Loucy (cell line): ENCODE measurements at regions not wholly inside any gene's neighbourhood (a gene's known extent, or its start where the extent isn't known, plus 50 kb on each side); places are given as distances from the start of the nearest gene placed in this dataset.

Experiments
- H2AFZ ChIP-seq: fragments of 200-600 bp; sonication (generic); 2 replicates; pipeline ENCODE4 v1.6.0; 2016; ENCODE audit warnings: antibody characterized with exemption, mild to moderate bottlenecking, low read length, moderate library complexity
- H3F3A ChIP-seq: fragments of 200-600 bp; 2 replicates; pipeline ENCODE4 v1.6.0; 2016; ENCODE audit warnings: antibody characterized with exemption, low read depth, mild to moderate bottlenecking
- H3K27me3 ChIP-seq: fragments of 200-600 bp; sonication (generic); 2 replicates; pipeline ENCODE4 v1.6.1; 2014; ENCODE audit warnings: low read length, mild to moderate bottlenecking; ENCODE audit not compliant: insufficient read depth, poor library complexity, severe bottlenecking
- H3K36me3 ChIP-seq: fragments of 200-600 bp; sonication (generic); 2 replicates; pipeline ENCODE4 v1.6.1; 2016; ENCODE audit warnings: low read length; ENCODE audit not compliant: insufficient read depth
- H3K4me1 ChIP-seq: fragments of 200-600 bp; sonication (generic); 2 replicates; pipeline ENCODE4 v1.5.1; 2014; ENCODE audit warnings: low read length, mild to moderate bottlenecking; ENCODE audit not compliant: insufficient read depth, poor library complexity, severe bottlenecking
- H3K4me2 ChIP-seq: fragments of 200-600 bp; sonication (generic); 2 replicates; pipeline ENCODE4 v1.6.0; 2014; ENCODE audit warnings: antibody characterized with exemption, low read length, low read depth, mild to moderate bottlenecking; ENCODE audit not compliant: poor library complexity, severe bottlenecking
- H3K4me3 ChIP-seq: fragments of 200-600 bp; sonication (generic); 2 replicates; pipeline ENCODE4 v1.5.1; 2014; ENCODE audit warnings: low read length, mild to moderate bottlenecking, mixed read lengths; ENCODE audit not compliant: poor library complexity, severe bottlenecking
- H3K79me2 ChIP-seq: fragments of 200-600 bp; sonication (generic); 2 replicates; pipeline ENCODE4 v1.6.1; 2014; ENCODE audit warnings: low read length; ENCODE audit not compliant: insufficient read depth
- H3K9ac ChIP-seq: fragments of 200-600 bp; sonication (generic); 2 replicates; pipeline ENCODE4 v1.6.0; 2014; ENCODE audit warnings: mild to moderate bottlenecking, low read depth, low read length, moderate library complexity; ENCODE audit not compliant: poor library complexity, severe bottlenecking
- H3K9me2 ChIP-seq: fragments of 200-600 bp; sonication (generic); replicated peaks from 2 replicates; pipeline ENCODE4 v1.6.1; 2016; ENCODE audit warnings: low read depth, low read length, mixed read lengths
- H3K9me3 ChIP-seq: fragments of 200-600 bp; sonication (generic); 2 replicates; pipeline ENCODE4 v1.6.1; 2014; ENCODE audit warnings: mild to moderate bottlenecking, antibody characterized with exemption, low read length, low read depth; ENCODE audit not compliant: insufficient read depth
- H4K20me1 ChIP-seq: fragments of 200-600 bp; sonication (generic); 2 replicates; pipeline ENCODE4 v1.6.0; 2014; ENCODE audit warnings: antibody characterized with exemption, low read length, mild to moderate bottlenecking; ENCODE audit not compliant: insufficient read depth, poor library complexity, severe bottlenecking
- EZH2phosphoT487 ChIP-seq: fragments of 200-600 bp; IDR thresholded peaks from 2 replicates; pipeline ENCODE4 v1.6.1; 2018; ENCODE audit warnings: antibody characterized with exemption, mild to moderate bottlenecking, moderate library complexity, borderline replicate concordance
- TF ChIP-seq, protein P1 (sequence below): fragments of 200-600 bp; sonication (generic); conservative IDR thresholded peaks from 2 replicates; pipeline ENCODE4 v1.5.1; 2014; ENCODE audit warnings: mild to moderate bottlenecking, antibody characterized with exemption, low read length

DNA sequence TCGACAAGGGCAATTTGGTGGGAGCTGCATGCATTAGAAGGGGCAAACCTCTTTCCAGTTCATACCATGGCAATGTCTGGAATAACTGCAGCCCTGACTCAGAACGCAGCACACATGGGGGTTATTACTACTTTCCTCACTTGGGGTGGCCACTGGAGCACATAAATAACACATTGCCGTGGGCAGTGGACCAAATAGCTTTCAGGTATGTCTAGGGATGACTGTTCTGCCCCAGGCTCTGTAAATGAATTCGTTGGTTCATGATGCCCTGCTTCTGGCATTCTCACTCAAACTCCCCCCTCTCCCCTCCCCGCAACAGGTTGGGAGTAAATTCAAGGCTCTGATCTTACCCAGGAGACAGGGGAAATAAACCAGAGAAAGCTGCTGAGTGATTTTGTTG is 238.0 kb upstream of the PLET1 start:
- H3K36me3 ChIP-seq, result no peaks in the 10 kb centered on the region
- H3K27me3 ChIP-seq, result no peaks in the 10 kb centered on the region
- no peak overlapping the region for H2AFZ ChIP-seq
- TF ChIP-seq, protein P1, sequence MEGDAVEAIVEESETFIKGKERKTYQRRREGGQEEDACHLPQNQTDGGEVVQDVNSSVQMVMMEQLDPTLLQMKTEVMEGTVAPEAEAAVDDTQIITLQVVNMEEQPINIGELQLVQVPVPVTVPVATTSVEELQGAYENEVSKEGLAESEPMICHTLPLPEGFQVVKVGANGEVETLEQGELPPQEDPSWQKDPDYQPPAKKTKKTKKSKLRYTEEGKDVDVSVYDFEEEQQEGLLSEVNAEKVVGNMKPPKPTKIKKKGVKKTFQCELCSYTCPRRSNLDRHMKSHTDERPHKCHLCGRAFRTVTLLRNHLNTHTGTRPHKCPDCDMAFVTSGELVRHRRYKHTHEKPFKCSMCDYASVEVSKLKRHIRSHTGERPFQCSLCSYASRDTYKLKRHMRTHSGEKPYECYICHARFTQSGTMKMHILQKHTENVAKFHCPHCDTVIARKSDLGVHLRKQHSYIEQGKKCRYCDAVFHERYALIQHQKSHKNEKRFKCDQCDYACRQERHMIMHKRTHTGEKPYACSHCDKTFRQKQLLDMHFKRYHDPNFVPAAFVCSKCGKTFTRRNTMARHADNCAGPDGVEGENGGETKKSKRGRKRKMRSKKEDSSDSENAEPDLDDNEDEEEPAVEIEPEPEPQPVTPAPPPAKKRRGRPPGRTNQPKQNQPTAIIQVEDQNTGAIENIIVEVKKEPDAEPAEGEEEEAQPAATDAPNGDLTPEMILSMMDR, result no peak
- TF ChIP-seq EZH2phosphoT487, result no peak
- H3K9me2 ChIP-seq, result 0 out of 2 replicates have a peak, but pooled peaks cover 4% of the 10 kb centered on the region
- no peaks in the 10 kb centered on the region for H3K9me3 ChIP-seq
- no peak overlapping the region for H3K4me2 ChIP-seq
- H3K79me2 ChIP-seq, result no peaks in the 10 kb centered on the region
- H4K20me1 ChIP-seq, result no peaks in the 10 kb centered on the region
- H3K4me3 ChIP-seq, result no peak overlapping the region
- H3F3A ChIP-seq, result no peaks in the 10 kb centered on the region
- no peaks in the 10 kb centered on the region for H3K4me1 ChIP-seq
- no peak overlapping the region for H3K9ac ChIP-seq

DNA sequence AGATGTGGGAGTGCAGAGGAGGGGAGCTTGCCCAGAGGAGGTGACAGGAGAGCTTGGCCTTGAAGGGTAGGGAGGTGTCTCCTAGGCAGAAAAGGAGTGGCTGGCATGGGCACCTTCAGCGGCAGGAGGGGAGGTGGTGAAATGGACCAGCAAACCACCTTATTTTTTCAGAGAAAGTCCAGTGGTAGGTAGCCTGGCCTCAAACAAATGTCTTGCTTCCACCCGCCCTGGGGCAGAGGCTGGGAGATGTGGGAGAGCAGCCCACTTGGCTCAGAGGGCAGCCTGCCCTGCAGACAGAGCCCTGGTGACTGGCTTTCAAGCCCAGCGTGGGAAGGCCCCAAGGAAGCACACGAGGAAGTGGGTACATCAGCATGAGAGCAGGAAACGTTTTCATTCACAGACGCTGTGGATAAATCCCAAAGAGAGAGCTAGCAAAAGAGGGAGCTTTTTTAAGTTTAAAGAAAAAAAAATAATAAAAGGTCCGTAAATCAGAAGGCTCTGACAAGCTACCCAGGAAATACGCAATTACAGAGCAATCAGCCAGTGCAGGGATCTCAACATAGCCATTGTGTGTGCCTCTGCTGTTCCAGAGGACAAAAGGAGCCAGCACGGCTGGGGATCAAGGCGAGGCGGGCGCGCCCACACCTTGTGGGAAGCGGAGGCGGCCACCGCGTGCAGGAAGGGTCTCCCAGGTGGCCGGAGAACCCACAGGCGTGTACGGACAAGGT is 238.7 kb upstream of the PLET1 start:
- H2AFZ ChIP-seq, result no peak overlapping the region

DNA sequence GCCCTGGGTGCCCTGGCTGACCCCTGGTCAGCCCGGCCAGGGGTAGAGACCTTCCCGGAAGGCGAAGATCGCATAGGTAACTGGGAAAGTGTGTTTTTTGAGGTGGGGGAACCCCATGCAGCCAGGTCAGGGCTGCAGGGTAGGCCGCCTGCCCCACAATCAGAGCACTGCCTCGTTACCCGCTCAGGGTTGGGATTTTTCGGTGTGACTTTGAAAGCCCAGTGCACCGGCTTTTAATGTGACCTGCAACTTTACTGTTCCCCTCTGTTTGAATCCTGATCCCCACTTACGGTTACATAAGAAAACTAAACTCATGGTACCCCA is 239.2 kb upstream of the PLET1 start:
- no peak overlapping the region for H3K9ac ChIP-seq
- H3K36me3 ChIP-seq, result no peaks in the 10 kb centered on the region
- H3F3A ChIP-seq, result no peaks in the 10 kb centered on the region
- no peaks in the 10 kb centered on the region for H3K27me3 ChIP-seq
- no peak overlapping the region for H2AFZ ChIP-seq
- H3K9me3 ChIP-seq, result no peaks in the 10 kb centered on the region
- H3K4me2 ChIP-seq, result no peak overlapping the region
- no peaks in the 10 kb centered on the region for H4K20me1 ChIP-seq
- H3K79me2 ChIP-seq, result no peaks in the 10 kb centered on the region
- H3K4me1 ChIP-seq, result no peaks in the 10 kb centered on the region
- H3K9me2 ChIP-seq, result 0 out of 2 replicates have a peak, but pooled peaks cover 4% of the 10 kb centered on the region
- TF ChIP-seq, protein P1, result no peak
- no peak for TF ChIP-seq EZH2phosphoT487
- H3K4me3 ChIP-seq, result no peak overlapping the region

More for the DNA sequence above, 238.7 kb upstream of the PLET1 start:
- Histone ChIP-seq H3K79me2 (no peaks in the 10 kb centered on the region), H3K9ac (no peak overlapping the region), H3K4me2 (no peak overlapping the region), H3K9me2 (0 out of 2 replicates have a peak, but pooled peaks cover 4% of the 10 kb centered on the region), H3K9me3 (no peaks in the 10 kb centered on the region), H3K36me3 (no peaks in the 10 kb centered on the region), H3K4me1 (no peaks in the 10 kb centered on the region), H3F3A (no peaks in the 10 kb centered on the region), H3K27me3 (no peaks in the 10 kb centered on the region), H4K20me1 (no peaks in the 10 kb centered on the region), H3K4me3 (no peak overlapping the region)
- TF ChIP-seq EZH2phosphoT487, result no peak
- TF ChIP-seq, protein P1, result no peak
